IPS DF 6.9 (cell line): ENCODE measurements at regions not wholly inside any gene's neighbourhood (a gene's known extent, or its start where the extent isn't known, plus 50 kb on each side); places are given as distances from the start of the nearest gene placed in this dataset.

Experiments used
- DNase-seq: peaks from one replicate; pipeline ENCODE4 v3.0.0-alpha.2; 2013; ENCODE audit warnings: low read depth, low spot score
- H3K27ac ChIP-seq: one replicate; pipeline ENCODE4 v1.5.1; 2013; ENCODE audit warnings: low read length, control low read depth
- H3K27me3 ChIP-seq: 2 replicates; pipeline ENCODE4 v1.6.1; 2013; ENCODE audit warnings: mild to moderate bottlenecking, low read length; ENCODE audit not compliant: control insufficient read depth, insufficient read depth
- H3K36me3 ChIP-seq: 2 replicates; pipeline ENCODE4 v1.6.1; 2013; ENCODE audit warnings: low read length; ENCODE audit not compliant: control insufficient read depth, insufficient read depth
- H3K4me1 ChIP-seq: 2 replicates; pipeline ENCODE4 v1.6.1; 2013; ENCODE audit warnings: low read length; ENCODE audit not compliant: control insufficient read depth, insufficient read depth
- H3K4me3 ChIP-seq: 2 replicates; pipeline ENCODE4 v1.5.1; 2013; ENCODE audit warnings: mild to moderate bottlenecking, low read length
- H3K9me3 ChIP-seq: 2 replicates; pipeline ENCODE4 v1.6.1; 2013; ENCODE audit warnings: low read length, inconsistent platforms; ENCODE audit not compliant: control insufficient read depth, insufficient read depth
- WGBS: extraction: QIAGEN DNeasy Blood & Tissue Kit; methylation state at CpG from one replicate; pipeline ENCODE4 v1.1.7; 2013; ENCODE audit warnings: mixed read lengths, missing lambda C conversion rate; ENCODE audit not compliant: insufficient read length, insufficient coverage; 5-methylcytosine and 5-hydroxymethylcytosine counted together

DNA sequence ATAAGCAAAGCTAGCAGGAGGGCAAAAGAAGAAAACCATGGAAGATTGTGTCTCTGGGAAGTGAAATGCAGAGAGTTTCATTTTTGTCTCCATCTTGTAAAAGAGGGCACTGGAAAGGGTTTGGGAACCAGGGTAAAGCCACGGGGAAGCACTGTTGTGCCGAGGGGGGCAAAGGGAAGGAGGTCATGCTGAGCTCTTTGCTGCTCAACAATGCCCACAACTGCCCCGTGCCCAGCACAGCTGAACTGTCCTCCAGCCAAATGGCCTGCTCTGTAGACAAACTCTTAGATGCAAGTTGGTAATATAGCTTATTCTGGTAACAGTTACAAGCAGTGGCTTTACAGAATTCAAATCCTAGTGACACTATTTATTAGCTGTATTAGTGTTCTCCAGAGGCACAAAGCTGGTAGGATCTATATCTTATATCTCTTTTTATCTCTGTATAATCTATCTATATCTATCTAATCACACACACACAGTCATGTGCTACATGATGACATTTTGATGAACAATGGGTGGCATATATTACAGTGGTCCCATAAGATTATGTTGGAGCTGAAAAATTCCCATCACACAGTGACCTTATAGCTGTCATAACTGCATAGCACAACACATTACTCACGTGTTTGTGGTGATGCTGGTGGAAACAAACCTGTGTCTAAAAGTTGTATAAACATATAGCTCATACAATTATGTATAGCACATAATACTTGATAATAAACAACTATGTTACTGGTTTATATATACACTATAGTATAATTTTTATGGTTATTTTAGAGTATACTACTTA, 203.4 kb upstream of the DDHD1 start:
- DNase-seq: no peak
- H3K27ac ChIP-seq: no peak overlapping the region
- no peak overlapping the region for H3K4me3 ChIP-seq
- H3K36me3 ChIP-seq: no peaks in the 10 kb centered on the region
- H3K27me3 ChIP-seq: no peaks in the 10 kb centered on the region
- no peaks in the 10 kb centered on the region for H3K4me1 ChIP-seq
- no CpG with 5 or more reads among the region's 4 CpGs for WGBS
- H3K9me3 ChIP-seq: no peaks in the 10 kb centered on the region

GRCh38 chr14:53355581-53356112, 202.5 kb upstream of the DDHD1 start:
- no peaks in the 10 kb centered on the region for H3K4me1 ChIP-seq
- no CpG with 5 or more reads among the region's 5 CpGs for WGBS
- no peaks in the 10 kb centered on the region for H3K9me3 ChIP-seq
- H3K27me3 ChIP-seq: no peaks in the 10 kb centered on the region
- H3K4me3 ChIP-seq: no peak overlapping the region
- no peak overlapping the region for H3K27ac ChIP-seq
- DNase-seq: peak; percentile 90
- no peaks in the 10 kb centered on the region for H3K36me3 ChIP-seq

DNA sequence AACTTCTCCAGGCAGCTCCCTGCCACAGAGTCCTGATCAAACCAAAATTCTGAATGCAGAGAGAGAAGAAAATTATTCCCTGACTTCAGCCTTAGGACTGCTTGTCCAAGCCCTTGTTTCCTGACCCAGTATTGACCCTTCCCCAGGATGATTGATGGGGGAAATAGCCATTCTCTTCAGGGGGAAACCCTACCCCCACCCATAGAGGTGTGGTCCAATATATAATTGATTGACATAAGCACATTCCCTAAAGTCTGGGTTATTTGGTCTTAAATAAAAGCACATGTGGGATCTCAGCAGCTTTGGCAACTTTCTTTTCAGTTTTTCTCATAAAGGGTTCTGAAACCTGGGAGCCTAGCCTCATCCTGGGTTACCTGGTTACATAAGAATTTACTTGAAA, 201.2 kb upstream of the DDHD1 start:
- DNase-seq: no peak

DNA sequence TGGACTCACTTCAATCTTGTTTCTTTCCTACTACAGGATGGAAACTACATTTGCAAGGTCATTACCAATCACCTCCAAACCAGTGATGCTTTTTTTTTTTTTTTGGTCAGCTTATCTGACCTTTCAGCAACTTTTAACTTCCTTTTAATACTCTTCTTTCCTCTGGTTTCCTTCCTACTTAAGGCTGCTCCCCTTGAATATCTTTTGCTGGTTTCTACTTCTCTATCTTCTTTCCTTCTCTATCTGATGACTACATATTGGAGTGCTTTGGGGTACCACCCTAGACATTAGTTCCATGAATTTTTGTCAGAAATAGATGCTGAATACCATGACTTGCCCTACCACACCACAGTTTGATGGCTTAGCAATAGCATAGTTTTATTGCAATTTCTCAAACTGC, 197.7 kb upstream of the DDHD1 start:
- Histone ChIP-seq H3K27me3 (no peaks in the 10 kb centered on the region), H3K9me3 (no peaks in the 10 kb centered on the region), H3K4me1 (no peaks in the 10 kb centered on the region), H3K27ac (no peak overlapping the region), H3K4me3 (no peak overlapping the region), H3K36me3 (no peaks in the 10 kb centered on the region)
- no peak for DNase-seq

More for the DNA sequence above, 201.2 kb upstream of the DDHD1 start:
- H3K4me1 ChIP-seq: no peaks in the 10 kb centered on the region
- H3K27ac ChIP-seq: no peak overlapping the region
- H3K9me3 ChIP-seq: no peaks in the 10 kb centered on the region
- no peaks in the 10 kb centered on the region for H3K36me3 ChIP-seq
- no peaks in the 10 kb centered on the region for H3K27me3 ChIP-seq
- no peak overlapping the region for H3K4me3 ChIP-seq

GRCh38 chr14:53350429-53350828, 197.3 kb upstream of the DDHD1 start:
- no peaks in the 10 kb centered on the region for H3K36me3 ChIP-seq
- no CpG with 5 or more reads among the region's 2 CpGs for WGBS
- no peak for DNase-seq
- H3K27me3 ChIP-seq: no peaks in the 10 kb centered on the region
- H3K4me3 ChIP-seq: no peak overlapping the region
- no peaks in the 10 kb centered on the region for H3K9me3 ChIP-seq
- no peaks in the 10 kb centered on the region for H3K4me1 ChIP-seq
- H3K27ac ChIP-seq: no peak overlapping the region

- Histone ChIP-seq H3K27ac (no peak overlapping the region), H3K4me1 (no peaks in the 10 kb centered on the region), H3K9me3 (no peaks in the 10 kb centered on the region), H3K27me3 (no peaks in the 10 kb centered on the region), H3K4me3 (no peak overlapping the region), H3K36me3 (no peaks in the 10 kb centered on the region)
- no peak for DNase-seq
- WGBS: no CpG with 5 or more reads among the region's 3 CpGs
These were observed 193.9 kb upstream of the DDHD1 start for GRCh38 chr14:53346988-53347387.

GRCh38 chr14:53341324-53341723, 188.2 kb upstream of the DDHD1 start:
- DNase-seq: no peak
- Histone ChIP-seq H3K36me3 (no peaks in the 10 kb centered on the region), H3K27me3 (no peaks in the 10 kb centered on the region), H3K4me1 (peaks cover 2% of the 10 kb centered on the region; the same call in 1 of the 2 replicates), H3K4me3 (no peak overlapping the region), H3K9me3 (no peaks in the 10 kb centered on the region), H3K27ac (no peak overlapping the region)
- WGBS: no CpG with 5 or more reads among the region's 4 CpGs

DNA sequence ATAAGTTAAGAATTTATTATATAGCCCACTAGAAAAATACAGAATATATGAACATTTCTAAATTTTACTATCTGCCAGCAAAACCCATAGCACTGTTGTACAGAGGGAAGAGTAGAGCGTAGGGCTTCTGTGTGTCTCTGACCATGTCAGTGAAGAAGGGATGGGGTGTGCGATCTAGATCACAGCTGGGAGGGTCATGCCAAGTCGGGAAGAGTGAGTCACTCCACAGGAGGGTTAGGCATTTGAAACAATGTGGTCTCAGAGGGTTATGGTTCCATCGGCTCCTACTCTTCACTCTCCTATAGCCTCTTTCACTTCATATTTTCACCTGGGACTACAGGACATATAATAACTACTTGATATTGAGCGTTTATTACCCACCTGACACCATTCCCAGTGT, 185.1 kb upstream of the DDHD1 start:
- Histone ChIP-seq H3K4me3 (no peak overlapping the region), H3K36me3 (no peaks in the 10 kb centered on the region), H3K9me3 (no peaks in the 10 kb centered on the region), H3K27me3 (no peaks in the 10 kb centered on the region), H3K27ac (no peak overlapping the region), H3K4me1 (peaks cover 2% of the 10 kb centered on the region; the same call in 1 of the 2 replicates)
- no CpG with 5 or more reads among the region's 5 CpGs for WGBS
- no peak for DNase-seq

DNA sequence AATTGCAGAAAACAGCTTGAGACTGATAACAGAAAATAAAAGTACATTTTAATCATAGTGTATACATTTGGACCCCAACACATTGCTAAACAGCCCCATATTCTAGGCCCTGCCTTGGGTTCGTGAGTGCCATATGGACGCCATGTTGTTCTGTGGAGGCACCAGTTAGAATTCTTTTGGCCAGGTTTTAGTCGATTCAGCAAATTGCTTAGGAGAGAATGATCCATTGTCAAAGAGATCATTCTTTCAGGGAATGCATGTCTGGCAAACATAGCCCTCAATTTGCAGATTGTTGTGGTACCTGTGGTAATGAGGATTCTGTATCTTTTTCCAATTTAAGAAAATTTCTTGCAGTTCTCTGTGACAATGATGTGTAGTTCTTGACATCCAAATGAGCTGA, 183.6 kb upstream of the DDHD1 start:
- no CpG with 5 or more reads among the region's 3 CpGs for WGBS
- no peak for DNase-seq
- H3K4me1 ChIP-seq: peaks cover 2% of the 10 kb centered on the region; the same call in 1 of the 2 replicates
- no peak overlapping the region for H3K4me3 ChIP-seq
- no peaks in the 10 kb centered on the region for H3K9me3 ChIP-seq
- no peaks in the 10 kb centered on the region for H3K27me3 ChIP-seq
- no peaks in the 10 kb centered on the region for H3K36me3 ChIP-seq
- H3K27ac ChIP-seq: no peak overlapping the region

GRCh38 chr14:53333809-53334208, 180.7 kb upstream of the DDHD1 start:
- Histone ChIP-seq H3K4me3 (no peak overlapping the region), H3K27me3 (no peaks in the 10 kb centered on the region), H3K27ac (no peak overlapping the region), H3K9me3 (no peaks in the 10 kb centered on the region), H3K4me1 (no peaks in the 10 kb centered on the region), H3K36me3 (no peaks in the 10 kb centered on the region)
- no CpG with 5 or more reads among the region's 2 CpGs for WGBS
- no peak for DNase-seq

DNA sequence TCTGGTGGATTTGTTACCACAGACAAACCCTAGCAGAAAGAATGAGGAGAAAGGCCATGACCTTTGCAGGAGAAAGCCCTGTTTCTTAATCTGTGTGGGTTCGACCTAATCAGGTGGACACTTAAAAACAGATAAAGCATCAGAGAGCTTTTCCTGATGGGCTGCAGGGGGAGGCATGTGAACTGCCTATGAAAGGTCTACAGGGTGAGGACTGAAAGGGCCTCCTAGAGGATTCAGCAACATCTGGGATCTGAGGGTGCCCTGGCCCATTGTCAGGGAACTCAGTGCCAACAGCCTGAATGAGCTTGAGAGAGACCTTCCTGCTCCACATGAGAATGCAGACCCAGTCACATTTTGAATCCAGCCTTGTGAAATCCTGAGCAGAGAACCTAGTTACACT, 178.8 kb upstream of the DDHD1 start:
- no peak overlapping the region for H3K27ac ChIP-seq
- WGBS: no CpG with 5 or more reads among the region's 1 CpG
- no peak overlapping the region for H3K4me3 ChIP-seq
- no peaks in the 10 kb centered on the region for H3K36me3 ChIP-seq
- H3K4me1 ChIP-seq: 0 out of 2 replicates have a peak, but pooled peaks cover 3% of the 10 kb centered on the region
- H3K27me3 ChIP-seq: no peaks in the 10 kb centered on the region
- no peaks in the 10 kb centered on the region for H3K9me3 ChIP-seq
- no peak for DNase-seq
